ENCODE measurements at regions not wholly inside any gene's neighbourhood (a gene's known extent, or its start where the extent isn't known, plus 50 kb on each side); places are given as distances from the start of the nearest gene placed in this dataset.

- Histone ChIP-seq H3K27ac (ENCODE audit: low read depth) (no peak overlapping the region), H3K4me3 (no peak overlapping the region), H2AFZ (no peak overlapping the region), H3F3A (replicated peaks; ENCODE audit: low read depth) (no peaks in the 10 kb centered on the region), H3K4me1 (ENCODE audit: insufficient read depth) (no peaks in the 10 kb centered on the region), H3K36me3 (ENCODE audit: insufficient read depth) (no peaks in the 10 kb centered on the region), H3K27me3 (ENCODE audit: insufficient read depth) (no peaks in the 10 kb centered on the region), H4K20me1 (replicated peaks; ENCODE audit: insufficient read depth) (no peaks in the 10 kb centered on the region), H3K4me2 (no peak overlapping the region), H3K79me2 (replicated peaks; ENCODE audit: insufficient read depth) (no peaks in the 10 kb centered on the region), H3K9me2 (ENCODE audit: insufficient read depth) (no peaks in the 10 kb centered on the region)
- Mint-ChIP-seq H3K27me3 (ENCODE audit: insufficient read depth, low read depth, poor library complexity) (peaks cover 5% of the 10 kb centered on the region), H3K9me3 (peaks cover 3% of the 10 kb centered on the region; the same call in 2 of the 3 replicates), H3K4me1 (peaks cover 10% of the 10 kb centered on the region), H3K4me3 (no peak overlapping the region), H3K36me3 (ENCODE audit: low read depth) (no peaks in the 10 kb centered on the region), H3K27ac (no peak overlapping the region)
- ATAC-seq (no peak), DNase-seq (ENCODE audit: low spot score) (no peak)
- TF ChIP-seq EZH2phosphoT487 (IDR thresholded peaks at IDR 0.05; ENCODE audit: unreplicated experiment) (no peak), CTCF (conservative IDR thresholded peaks at IDR 0.05; ENCODE audit: low read depth in 2 of 2) (no peak), POLR2AphosphoS5 (IDR thresholded peaks at IDR 0.05; ENCODE audit: low read depth) (no peak), STAT1 (IDR thresholded peaks at IDR 0.05; ENCODE audit: unreplicated experiment) (no peak), ZNF331 (CRISPR knock-in tag; IDR thresholded peaks at IDR 0.05; ENCODE audit: low read depth) (no peak), ZNF114 (CRISPR knock-in tag; IDR thresholded peaks at IDR 0.05) (no peak), JUNB (IDR thresholded peaks at IDR 0.05; ENCODE audit: unreplicated experiment) (no peak), ZNF462 (CRISPR knock-in tag; IDR thresholded peaks at IDR 0.05) (no peak)
Observed at GRCh38 chrX:138871739-138872138, 160.2 kb upstream of the FGF13 start.
